Mesothelial cell of epicardium (in vitro differentiated cells): ENCODE measurements at regions not wholly inside any gene's neighbourhood (a gene's known extent, or its start where the extent isn't known, plus 50 kb on each side); places are given as distances from the start of the nearest gene placed in this dataset.
A peak's percentile ranks its signal among the peaks of the same experiment; 100 is the strongest.
"Not testable (repeated sequence)": the region's sequence is repeated elsewhere in the genome, so short reads cannot be mapped to it uniquely, and the experiment has no call there.

Experiments
- DNase-seq, 2 experiments: peaks; one replicate each; pipeline ENCODE4 v3.0.0; 2021; ENCODE audit warnings: low spot score in 2 of 2; ENCODE audit not compliant: unreplicated experiment in 2 of 2
- H3K27ac Mint-ChIP-seq: 2 replicates; pipeline ENCODE4 v1.8.0; 2021; ENCODE audit warnings: mixed read lengths
- H3K27me3 Mint-ChIP-seq: 2 replicates; pipeline ENCODE4 v1.8.0; 2021; ENCODE audit warnings: low read depth, mixed read lengths
- H3K36me3 Mint-ChIP-seq: 2 replicates; pipeline ENCODE4 v1.8.0; 2021; ENCODE audit warnings: mixed read lengths
- H3K4me1 Mint-ChIP-seq: 2 replicates; pipeline ENCODE4 v1.8.0; 2021; ENCODE audit warnings: mixed read lengths
- H3K4me3 Mint-ChIP-seq: 2 replicates; pipeline ENCODE4 v1.8.0; 2021; ENCODE audit warnings: mild to moderate bottlenecking, moderate library complexity, mixed read lengths
- H3K9me3 Mint-ChIP-seq: 2 replicates; pipeline ENCODE4 v1.8.0; 2021; ENCODE audit warnings: mixed read lengths
- TF ChIP-seq, protein P1 (sequence below): fragments of 200-600 bp; sonication (generic); IDR thresholded peaks from one replicate; pipeline ENCODE4 v1.5.0; 2021; ENCODE audit warnings: antibody characterized with exemption; ENCODE audit not compliant: unreplicated experiment

DNA sequence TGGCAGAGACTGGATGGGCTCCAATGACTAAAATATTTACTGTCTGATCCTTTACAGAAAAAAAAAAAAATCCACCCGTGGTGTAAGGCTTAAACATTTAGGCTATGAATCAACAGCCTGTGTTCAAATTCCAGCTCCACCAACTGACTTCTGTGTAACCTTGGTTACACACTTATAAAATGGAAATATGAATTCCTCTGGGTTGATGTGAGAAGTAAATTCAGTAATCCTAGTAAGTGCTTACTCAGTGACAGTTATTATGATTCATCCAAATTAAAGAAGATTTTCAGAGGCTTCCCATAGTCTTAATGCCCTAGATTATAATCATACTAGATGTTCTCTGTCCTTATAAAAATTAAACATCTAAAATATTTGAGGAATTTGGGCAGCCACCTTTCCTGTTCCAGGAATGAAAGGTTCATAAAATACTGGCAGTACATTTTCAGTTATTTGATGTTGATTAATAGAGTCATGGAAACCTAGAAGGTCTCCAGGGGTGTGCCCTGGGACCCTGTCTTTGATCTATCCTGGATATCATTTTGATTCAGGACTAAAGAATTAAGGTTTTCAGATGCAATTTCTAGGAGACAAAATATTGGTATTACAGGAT lies 180.3 kb upstream of the ZNF217 start:
- no peaks in the 10 kb centered on the region for H3K9me3 Mint-ChIP-seq
- H3K27ac Mint-ChIP-seq = peak overlapping the region; percentile 89
- H3K27me3 Mint-ChIP-seq = no peaks in the 10 kb centered on the region
- H3K36me3 Mint-ChIP-seq = no peaks in the 10 kb centered on the region
- TF ChIP-seq, protein P1, sequence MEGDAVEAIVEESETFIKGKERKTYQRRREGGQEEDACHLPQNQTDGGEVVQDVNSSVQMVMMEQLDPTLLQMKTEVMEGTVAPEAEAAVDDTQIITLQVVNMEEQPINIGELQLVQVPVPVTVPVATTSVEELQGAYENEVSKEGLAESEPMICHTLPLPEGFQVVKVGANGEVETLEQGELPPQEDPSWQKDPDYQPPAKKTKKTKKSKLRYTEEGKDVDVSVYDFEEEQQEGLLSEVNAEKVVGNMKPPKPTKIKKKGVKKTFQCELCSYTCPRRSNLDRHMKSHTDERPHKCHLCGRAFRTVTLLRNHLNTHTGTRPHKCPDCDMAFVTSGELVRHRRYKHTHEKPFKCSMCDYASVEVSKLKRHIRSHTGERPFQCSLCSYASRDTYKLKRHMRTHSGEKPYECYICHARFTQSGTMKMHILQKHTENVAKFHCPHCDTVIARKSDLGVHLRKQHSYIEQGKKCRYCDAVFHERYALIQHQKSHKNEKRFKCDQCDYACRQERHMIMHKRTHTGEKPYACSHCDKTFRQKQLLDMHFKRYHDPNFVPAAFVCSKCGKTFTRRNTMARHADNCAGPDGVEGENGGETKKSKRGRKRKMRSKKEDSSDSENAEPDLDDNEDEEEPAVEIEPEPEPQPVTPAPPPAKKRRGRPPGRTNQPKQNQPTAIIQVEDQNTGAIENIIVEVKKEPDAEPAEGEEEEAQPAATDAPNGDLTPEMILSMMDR = no peak
- no peak overlapping the region for H3K4me3 Mint-ChIP-seq
- DNase-seq = no peak
- peaks cover 24% of the 10 kb centered on the region for H3K4me1 Mint-ChIP-seq

DNA sequence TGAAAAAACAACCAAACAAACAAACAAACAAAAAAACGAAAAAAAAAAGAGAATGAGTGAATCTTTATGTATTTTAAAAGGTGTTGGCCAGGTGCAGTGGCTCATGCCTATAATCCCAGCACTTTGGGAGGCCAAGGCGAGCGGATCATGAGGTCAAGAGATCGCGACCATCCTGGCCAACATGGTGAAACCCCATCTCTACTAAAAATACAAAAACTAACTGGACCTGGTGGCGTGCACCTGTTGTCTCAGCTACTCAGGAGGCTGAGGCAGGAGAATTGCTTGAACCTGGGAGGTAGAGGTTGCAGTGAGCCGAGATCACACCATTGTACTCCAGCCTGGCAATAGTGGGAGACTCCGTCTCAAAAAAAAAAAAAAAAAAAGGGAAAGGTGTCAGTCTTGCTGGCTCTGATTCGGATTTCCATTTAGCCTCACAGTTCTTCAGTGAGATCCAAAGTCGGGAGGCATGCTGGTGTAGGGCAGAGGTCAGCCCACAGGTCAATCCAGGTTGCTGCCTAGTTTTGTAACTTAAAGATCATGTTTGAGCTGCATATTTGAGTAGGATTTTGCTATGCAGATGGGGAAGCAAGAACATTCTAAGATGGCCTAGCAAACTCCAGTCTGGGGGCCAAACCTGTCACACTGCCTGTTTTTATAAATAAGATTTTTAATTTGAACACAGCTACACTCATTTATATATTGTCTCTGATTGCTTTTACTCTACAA lies 179.6 kb upstream of the ZNF217 start:
- H3K27ac Mint-ChIP-seq = peak overlapping the region; percentile 90
- not testable (repeated sequence) for DNase-seq, H3K9me3 Mint-ChIP-seq, H3K36me3 Mint-ChIP-seq, H3K4me3 Mint-ChIP-seq, H3K27me3 Mint-ChIP-seq
- H3K4me1 Mint-ChIP-seq = peaks cover 28% of the 10 kb centered on the region

DNA sequence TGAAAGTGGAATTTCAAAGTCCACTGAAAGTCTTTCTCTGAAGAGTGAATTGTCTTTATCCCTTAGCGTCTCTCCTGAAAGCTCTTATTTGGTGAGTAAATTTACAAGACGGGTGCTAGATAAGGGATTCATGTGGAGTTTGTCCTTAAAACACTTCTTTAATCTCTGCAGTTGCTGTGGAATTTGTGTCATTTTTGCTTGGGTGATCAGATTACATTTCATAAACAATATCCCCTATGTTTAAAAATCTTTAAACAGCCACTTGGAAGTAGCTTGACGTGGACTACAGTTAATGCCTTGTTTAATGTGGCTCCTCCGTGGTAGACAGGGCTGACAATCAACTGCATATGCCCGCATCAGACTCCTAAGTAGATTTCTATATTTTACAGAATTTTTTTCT lies 175.4 kb upstream of the ZNF217 start:
- H3K27me3 Mint-ChIP-seq = no peaks in the 10 kb centered on the region

DNA sequence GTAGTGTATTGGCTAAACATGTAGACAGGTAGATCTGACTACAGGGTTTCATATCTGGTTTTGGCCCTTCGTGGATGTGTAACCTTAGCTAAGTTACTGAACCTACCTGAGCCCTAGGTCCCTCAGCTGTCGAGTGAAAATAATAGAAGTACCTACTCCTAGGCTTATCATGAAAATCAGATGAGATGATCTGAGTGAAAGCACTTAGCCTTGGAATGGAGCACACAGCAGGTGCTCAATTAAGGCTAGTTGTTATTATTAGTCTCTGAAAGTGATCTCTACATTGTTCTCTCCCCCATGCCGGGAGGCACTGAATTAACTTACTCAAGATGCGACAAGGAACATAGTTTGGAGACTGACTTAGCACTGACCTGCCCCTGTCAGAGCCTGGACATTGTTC lies 174.7 kb upstream of the ZNF217 start:
- TF ChIP-seq, protein P1 = no peak
- H3K27me3 Mint-ChIP-seq = no peaks in the 10 kb centered on the region
- no peaks in the 10 kb centered on the region for H3K36me3 Mint-ChIP-seq
- no peak overlapping the region for H3K4me3 Mint-ChIP-seq
- peaks cover 28% of the 10 kb centered on the region for H3K4me1 Mint-ChIP-seq
- no peak for DNase-seq
- no peaks in the 10 kb centered on the region for H3K9me3 Mint-ChIP-seq
- H3K27ac Mint-ChIP-seq = peak overlapping the region; percentile 47

More for the DNA sequence above, 175.4 kb upstream of the ZNF217 start:
- DNase-seq = no peak
- H3K4me3 Mint-ChIP-seq = no peak overlapping the region
- TF ChIP-seq, protein P1 = no peak
- H3K36me3 Mint-ChIP-seq = no peaks in the 10 kb centered on the region
- H3K27ac Mint-ChIP-seq = peak overlapping the region; percentile 74
- H3K4me1 Mint-ChIP-seq = peaks cover 28% of the 10 kb centered on the region
- no peaks in the 10 kb centered on the region for H3K9me3 Mint-ChIP-seq

DNA sequence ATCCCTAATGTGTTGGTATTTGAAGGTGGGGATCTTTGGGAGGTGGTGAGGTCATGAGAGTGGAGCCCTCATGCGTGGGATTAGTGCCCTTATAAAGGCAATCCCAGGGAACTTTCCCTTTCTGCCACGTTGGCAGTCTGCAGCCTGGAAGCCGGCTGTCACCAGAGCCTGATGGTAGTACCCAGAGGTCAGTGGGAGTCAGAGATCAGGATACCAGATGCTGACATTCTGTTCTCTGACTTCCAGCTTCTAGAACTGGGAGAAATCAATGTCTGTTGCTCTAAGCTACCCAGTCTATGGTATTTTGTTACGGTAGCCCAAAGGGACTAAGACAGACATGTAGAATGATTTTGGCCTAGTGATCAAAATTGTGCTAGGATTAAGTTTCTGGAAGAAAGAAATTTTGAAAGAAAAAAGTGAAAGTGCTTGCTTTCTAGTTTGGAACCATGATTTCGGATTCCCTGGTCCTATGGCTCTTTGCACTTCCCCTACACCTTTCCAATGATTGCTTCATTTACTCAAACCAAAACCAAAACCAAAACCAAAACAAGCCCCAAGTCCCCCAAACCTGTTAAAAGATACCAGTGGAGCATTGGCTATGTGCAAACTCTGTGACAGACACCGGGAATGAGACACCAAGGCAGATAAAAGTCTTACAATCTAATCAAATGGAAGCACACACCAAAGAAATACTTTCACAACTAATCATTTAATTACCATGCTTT lies 173.7 kb upstream of the ZNF217 start:
- TF ChIP-seq, protein P1 = no peak
- Mint-ChIP-seq H3K4me1 (peaks cover 26% of the 10 kb centered on the region), H3K36me3 (no peaks in the 10 kb centered on the region), H3K4me3 (no peak overlapping the region), H3K27me3 (no peaks in the 10 kb centered on the region), H3K9me3 (no peaks in the 10 kb centered on the region), H3K27ac (no peak overlapping the region)
- no peak for DNase-seq

DNA sequence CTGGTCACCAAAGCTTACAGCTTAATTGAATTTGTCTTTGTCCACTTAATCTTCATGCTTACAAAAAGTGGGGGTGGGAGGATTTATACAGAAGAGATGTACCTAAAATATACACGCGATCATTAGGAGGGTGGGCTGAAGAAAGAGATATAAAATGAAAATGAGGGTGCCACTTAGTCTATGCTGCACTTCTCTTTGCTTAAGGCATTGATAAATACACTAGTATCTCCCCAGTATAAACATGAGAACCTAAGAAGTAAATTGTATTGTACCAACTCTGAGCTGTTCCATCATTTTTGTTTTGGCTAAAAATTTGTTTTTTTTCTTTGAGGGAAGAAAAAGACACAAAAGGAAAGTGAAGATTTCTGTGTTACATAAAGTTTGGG lies 170.8 kb upstream of the ZNF217 start:
- Mint-ChIP-seq H3K4me1 (peaks cover 24% of the 10 kb centered on the region), H3K36me3 (no peaks in the 10 kb centered on the region), H3K27ac (peak overlapping the region; percentile 37), H3K9me3 (no peaks in the 10 kb centered on the region), H3K4me3 (peak overlapping the region; percentile 10), H3K27me3 (no peaks in the 10 kb centered on the region)
- DNase-seq = no peak
- TF ChIP-seq, protein P1 = no peak
